Sigmoid colon (tissue), 4 donors: ENCODE measurements at regions not wholly inside any gene's neighbourhood (a gene's known extent, or its start where the extent isn't known, plus 50 kb on each side); places are given as distances from the start of the nearest gene placed in this dataset.

Experiments used
- CTCF ChIP-seq, 4 experiments: fragments of 450-650 bp in 3 of 4; fragments of 200-600 bp in 1 of 4; IDR thresholded peaks; one replicate each; pipeline ENCODE4 v1.5.1; 2016 to 2019; ENCODE audit warnings: antibody characterized with exemption in 4 of 4, mild to moderate bottlenecking in 3 of 4, moderate library complexity in 2 of 4
- EP300 ChIP-seq, 4 donors: sonication (generic); formaldehyde crosslinking; IDR thresholded peaks; one replicate each; pipeline ENCODE4 v1.6.1; 2017; ENCODE audit warnings: antibody characterized with exemption in 4 of 4
- POLR2A ChIP-seq, 2 donors: fragments of 450-650 bp; IDR thresholded peaks; one replicate each; pipeline ENCODE4 v1.6.1; 2016; ENCODE audit warnings: antibody characterized with exemption in 2 of 2, mild to moderate bottlenecking in 2 of 2, moderate library complexity in 2 of 2
- POLR2AphosphoS5 ChIP-seq, 4 donors: sonication (generic); formaldehyde crosslinking; IDR thresholded peaks; one replicate each; pipeline ENCODE4 v1.6.1; 2017; ENCODE audit warnings: antibody characterized with exemption in 4 of 4

GRCh38 chr2:75810611-75811330 lies 100.1 kb upstream of the GCFC2 start:
- TF ChIP-seq CTCF (IDR thresholded peaks at IDR 0.05) (no peak), POLR2A (IDR thresholded peaks at IDR 0.05) (no peak), EP300 (IDR thresholded peaks at IDR 0.05) (no peak), POLR2AphosphoS5 (IDR thresholded peaks at IDR 0.05) (no peak)
